Calu3 (cell line): ENCODE measurements at regions not wholly inside any gene's neighbourhood (a gene's known extent, or its start where the extent isn't known, plus 50 kb on each side); places are given as distances from the start of the nearest gene placed in this dataset.

ENCODE experiments used
- BruUV-seq: library from RNA; stranded (reverse); fragments of 400-500 nt; replicated peaks from 2 replicates; lab custom pipeline; 2021; lab: Mats Ljungman, UMichigan
- CTCF ChIA-PET: fragments of 300-600 bp; sonication (Branson Sonifier 250); formaldehyde crosslinking; loops from one replicate; lab custom pipeline; 2022; ENCODE audit warnings: antibody characterized with exemption; lab: Charles Lee
- DNase-seq: peaks from one replicate; pipeline ENCODE4 v3.0.0; 2022
- H3K27ac Mint-ChIP-seq: one replicate; pipeline ENCODE4 v1.8.0; 2022; ENCODE audit warnings: mixed read lengths; ENCODE audit not compliant: unreplicated experiment
- H3K27me3 Mint-ChIP-seq: one replicate; pipeline ENCODE4 v1.8.0; 2022; ENCODE audit warnings: mixed read lengths; ENCODE audit not compliant: unreplicated experiment
- H3K36me3 Mint-ChIP-seq: one replicate; pipeline ENCODE4 v1.8.0; 2022; ENCODE audit warnings: mild to moderate bottlenecking, moderate library complexity, mixed read lengths; ENCODE audit not compliant: insufficient read depth, unreplicated experiment
- H3K4me1 Mint-ChIP-seq: one replicate; pipeline ENCODE4 v1.8.0; 2022; ENCODE audit warnings: mild to moderate bottlenecking, low read depth, mixed read lengths; ENCODE audit not compliant: unreplicated experiment
- H3K4me3 Mint-ChIP-seq: one replicate; pipeline ENCODE4 v1.8.0; 2022; ENCODE audit warnings: mild to moderate bottlenecking, low read depth, moderate library complexity, mixed read lengths; ENCODE audit not compliant: unreplicated experiment
- H3K9me3 Mint-ChIP-seq: one replicate; pipeline ENCODE4 v1.8.0; 2022; ENCODE audit warnings: low read depth, mixed read lengths; ENCODE audit not compliant: unreplicated experiment
- CTCF ChIP-seq: fragments of 200-600 bp; IDR thresholded peaks from one replicate; pipeline ENCODE4 v1.8.0; 2022; ENCODE audit warnings: antibody characterized with exemption; ENCODE audit not compliant: unreplicated experiment
- intact Hi-C: fragments of 100-400 bp; cut with micrococcal nuclease; formaldehyde crosslinking; loops from one replicate; pipeline ENCODE4 v1.10.0; 2022; ENCODE audit not compliant: unreplicated experiment

GRCh38 chr16:14375132-14375491 lies 254.9 kb downstream of the PARN start:
- Mint-ChIP-seq H3K9me3 (no peaks in the 10 kb centered on the region), H3K27ac (no peak overlapping the region), H3K36me3 (no peaks in the 10 kb centered on the region), H3K4me3 (no peak overlapping the region), H3K4me1 (peaks cover 22% of the 10 kb centered on the region), H3K27me3 (no peaks in the 10 kb centered on the region)
- no peak for TF ChIP-seq CTCF
- CTCF ChIA-PET = no interaction called here
- intact Hi-C loops = no loop called here
- DNase-seq = no peak
- no TSS peak for BruUV-seq

GRCh38 chr16:14374451-14375131 lies 255.5 kb downstream of the PARN start:
- no peak overlapping the region for H3K27ac Mint-ChIP-seq
- TF ChIP-seq CTCF = no peak
- CTCF ChIA-PET = interaction anchor here (0.6 kb wide), 1 partner anchor 57 kb away, joined by 3 read pairs; no protein-coding TSS in a partner anchor
- H3K36me3 Mint-ChIP-seq = peaks cover 5% of the 10 kb centered on the region
- peaks cover 23% of the 10 kb centered on the region for H3K4me1 Mint-ChIP-seq
- intact Hi-C loops = no loop called here
- no TSS peak for BruUV-seq
- H3K4me3 Mint-ChIP-seq = no peak overlapping the region
- H3K27me3 Mint-ChIP-seq = no peaks in the 10 kb centered on the region
- H3K9me3 Mint-ChIP-seq = no peaks in the 10 kb centered on the region
- no peak for DNase-seq

- Mint-ChIP-seq H3K27ac (no peak overlapping the region), H3K4me3 (no peak overlapping the region), H3K27me3 (no peaks in the 10 kb centered on the region), H3K4me1 (peaks cover 20% of the 10 kb centered on the region), H3K36me3 (peaks cover 5% of the 10 kb centered on the region), H3K9me3 (no peaks in the 10 kb centered on the region)
- intact Hi-C loops = no loop called here
- CTCF ChIA-PET = interaction anchor here (0.6 kb wide), 1 partner anchor 58 kb away, joined by 3 read pairs; no protein-coding TSS in a partner anchor
- no TSS peak for BruUV-seq
- no peak for DNase-seq
- TF ChIP-seq CTCF = no peak
These were observed 256.2 kb downstream of the PARN start for GRCh38 chr16:14373896-14374295.

GRCh38 chr16:14373406-14373805 lies 256.7 kb downstream of the PARN start:
- TF ChIP-seq CTCF = no peak
- CTCF ChIA-PET = no interaction called here
- no peak overlapping the region for H3K4me3 Mint-ChIP-seq
- no peak for DNase-seq
- H3K9me3 Mint-ChIP-seq = no peaks in the 10 kb centered on the region
- H3K27ac Mint-ChIP-seq = no peak overlapping the region
- no peaks in the 10 kb centered on the region for H3K27me3 Mint-ChIP-seq
- peaks cover 15% of the 10 kb centered on the region for H3K4me1 Mint-ChIP-seq
- intact Hi-C loops = no loop called here
- BruUV-seq = no TSS peak
- H3K36me3 Mint-ChIP-seq = peaks cover 5% of the 10 kb centered on the region
